HUES48 (cell line): ENCODE measurements at regions not wholly inside any gene's neighbourhood (a gene's known extent, or its start where the extent isn't known, plus 50 kb on each side); places are given as distances from the start of the nearest gene placed in this dataset.

Source experiments
- H3K27ac ChIP-seq: one replicate; pipeline ENCODE4 v1.7.0; 2013; ENCODE audit warnings: low read depth, low read length, inconsistent platforms
- H3K27me3 ChIP-seq: 2 replicates; pipeline ENCODE4 v1.6.1; 2013; ENCODE audit warnings: mild to moderate bottlenecking, low read length; ENCODE audit not compliant: control insufficient read depth, insufficient read depth
- H3K36me3 ChIP-seq: 2 replicates; pipeline ENCODE4 v1.6.1; 2013; ENCODE audit warnings: low read length; ENCODE audit not compliant: control insufficient read depth, insufficient read depth
- H3K4me1 ChIP-seq: 2 replicates; pipeline ENCODE4 v1.6.1; 2013; ENCODE audit warnings: mild to moderate bottlenecking, low read length; ENCODE audit not compliant: control insufficient read depth, insufficient read depth
- H3K4me3 ChIP-seq: 2 replicates; pipeline ENCODE4 v1.5.1; 2013; ENCODE audit warnings: mild to moderate bottlenecking, low read depth, low read length
- H3K9ac ChIP-seq: 2 replicates; pipeline ENCODE4 v1.6.1; 2013; ENCODE audit warnings: mild to moderate bottlenecking, low read depth, low read length, moderate library complexity
- H3K9me3 ChIP-seq: 2 replicates; pipeline ENCODE4 v1.6.1; 2013; ENCODE audit warnings: low read length; ENCODE audit not compliant: control insufficient read depth, insufficient read depth

GRCh38 chr18:64974391-64975125 is 776.3 kb upstream of the CDH7 start:
- Histone ChIP-seq H3K4me1 (no peaks in the 10 kb centered on the region), H3K9ac (no peak overlapping the region), H3K27ac (no peak overlapping the region), H3K27me3 (no peaks in the 10 kb centered on the region), H3K4me3 (no peak overlapping the region), H3K36me3 (no peaks in the 10 kb centered on the region), H3K9me3 (no peaks in the 10 kb centered on the region)

- Histone ChIP-seq H3K9me3 (no peaks in the 10 kb centered on the region), H3K9ac (no peak overlapping the region), H3K4me1 (no peaks in the 10 kb centered on the region), H3K4me3 (no peak overlapping the region), H3K27ac (no peak overlapping the region), H3K36me3 (no peaks in the 10 kb centered on the region), H3K27me3 (no peaks in the 10 kb centered on the region)
These were observed 778.3 kb upstream of the CDH7 start for GRCh38 chr18:64972545-64972944.

GRCh38 chr18:64966667-64967066 is 784.1 kb upstream of the CDH7 start:
- Histone ChIP-seq H3K4me3 (no peak overlapping the region), H3K36me3 (no peaks in the 10 kb centered on the region), H3K9ac (no peak overlapping the region), H3K4me1 (no peaks in the 10 kb centered on the region; the same call in 1 of the 2 replicates), H3K27me3 (no peaks in the 10 kb centered on the region), H3K9me3 (no peaks in the 10 kb centered on the region), H3K27ac (no peak overlapping the region)

- Histone ChIP-seq H3K36me3 (no peaks in the 10 kb centered on the region), H3K9me3 (no peaks in the 10 kb centered on the region), H3K27ac (no peak overlapping the region), H3K27me3 (no peaks in the 10 kb centered on the region), H3K4me1 (no peaks in the 10 kb centered on the region), H3K4me3 (no peak overlapping the region), H3K9ac (no peak overlapping the region)
These were observed 794.3 kb upstream of the CDH7 start for GRCh38 chr18:64956465-64956864.

GRCh38 chr18:64949885-64950284 is 800.9 kb upstream of the CDH7 start:
- Histone ChIP-seq H3K27ac (no peak overlapping the region), H3K4me3 (no peak overlapping the region), H3K9ac (no peak overlapping the region), H3K9me3 (peaks cover 38% of the 10 kb centered on the region), H3K4me1 (no peaks in the 10 kb centered on the region), H3K36me3 (no peaks in the 10 kb centered on the region), H3K27me3 (no peaks in the 10 kb centered on the region)

GRCh38 chr18:64936671-64937070 is 787.8 kb upstream of the LINC00305 start:
- Histone ChIP-seq H3K36me3 (no peaks in the 10 kb centered on the region), H3K4me3 (no peak overlapping the region), H3K4me1 (no peaks in the 10 kb centered on the region), H3K27ac (no peak overlapping the region), H3K27me3 (no peaks in the 10 kb centered on the region), H3K9ac (no peak overlapping the region), H3K9me3 (peaks cover 3% of the 10 kb centered on the region; the same call in 1 of the 2 replicates)

GRCh38 chr18:64929036-64929435 is 780.1 kb upstream of the LINC00305 start:
- Histone ChIP-seq H3K9ac (no peak overlapping the region), H3K9me3 (no peaks in the 10 kb centered on the region), H3K4me3 (no peak overlapping the region), H3K27ac (no peak overlapping the region), H3K36me3 (no peaks in the 10 kb centered on the region), H3K27me3 (no peaks in the 10 kb centered on the region), H3K4me1 (no peaks in the 10 kb centered on the region)

GRCh38 chr18:64919971-64920570 is 771.2 kb upstream of the LINC00305 start:
- H3K27ac ChIP-seq = no peak overlapping the region
- H3K9ac ChIP-seq = no peak overlapping the region
- H3K4me1 ChIP-seq = no peaks in the 10 kb centered on the region
- H3K9me3 ChIP-seq = no peaks in the 10 kb centered on the region
- no peaks in the 10 kb centered on the region for H3K36me3 ChIP-seq
- no peak overlapping the region for H3K4me3 ChIP-seq
- no peaks in the 10 kb centered on the region for H3K27me3 ChIP-seq

GRCh38 chr18:64918851-64919250 is 770.0 kb upstream of the LINC00305 start:
- no peaks in the 10 kb centered on the region for H3K36me3 ChIP-seq
- no peaks in the 10 kb centered on the region for H3K4me1 ChIP-seq
- no peak overlapping the region for H3K27ac ChIP-seq
- no peaks in the 10 kb centered on the region for H3K9me3 ChIP-seq
- no peak overlapping the region for H3K4me3 ChIP-seq
- H3K9ac ChIP-seq = no peak overlapping the region
- no peaks in the 10 kb centered on the region for H3K27me3 ChIP-seq

GRCh38 chr18:64893349-64893748 is 744.5 kb upstream of the LINC00305 start:
- Histone ChIP-seq H3K27me3 (no peaks in the 10 kb centered on the region), H3K9me3 (peaks cover 18% of the 10 kb centered on the region; the same call in 1 of the 2 replicates), H3K27ac (no peak overlapping the region), H3K4me1 (no peaks in the 10 kb centered on the region), H3K36me3 (no peaks in the 10 kb centered on the region), H3K4me3 (no peak overlapping the region), H3K9ac (no peak overlapping the region)

GRCh38 chr18:64888956-64889355 is 740.1 kb upstream of the LINC00305 start:
- no peak overlapping the region for H3K4me3 ChIP-seq
- H3K27me3 ChIP-seq = no peaks in the 10 kb centered on the region
- H3K36me3 ChIP-seq = no peaks in the 10 kb centered on the region
- H3K9ac ChIP-seq = no peak overlapping the region
- peaks cover 14% of the 10 kb centered on the region; the same call in 1 of the 2 replicates for H3K9me3 ChIP-seq
- H3K4me1 ChIP-seq = no peaks in the 10 kb centered on the region
- H3K27ac ChIP-seq = no peak overlapping the region
